Esophagus muscularis mucosa (tissue), 4 donors: ENCODE measurements at regions not wholly inside any gene's neighbourhood (a gene's known extent, or its start where the extent isn't known, plus 50 kb on each side); places are given as distances from the start of the nearest gene placed in this dataset.

Experiments
- DNase-seq: peaks from one replicate; pipeline ENCODE4 v3.0.0-alpha.2; 2017; ENCODE audit errors: extremely low spot score
- H3K27ac ChIP-seq, 4 donors: fragments of 200-600 bp; sonication (generic); replicated peaks in 1 of 4; 1 replicate in 3 of 4; 2 replicates in 1 of 4; pipeline ENCODE4 v1.5.1; 2016 to 2019; ENCODE audit warnings: mild to moderate bottlenecking in 1 of 4
- H3K27me3 ChIP-seq, 4 donors: fragments of 200-600 bp; sonication (generic); one replicate each; pipeline versions ENCODE4 v1.5.1 to v1.6.0; 2016 to 2019
- H3K36me3 ChIP-seq, 4 donors: fragments of 200-600 bp; sonication (generic); one replicate each; pipeline ENCODE4 v1.5.1; 2016 to 2019
- H3K4me1 ChIP-seq, 4 donors: fragments of 200-600 bp; sonication (generic); one replicate each; pipeline ENCODE4 v1.5.1; 2016 to 2019
- H3K4me3 ChIP-seq, 4 donors: fragments of 200-600 bp; sonication (generic); 1 replicate in 2 of 4; 2 replicates in 2 of 4; pipeline ENCODE4 v1.5.1; 2016 to 2019; ENCODE audit warnings: mild to moderate bottlenecking in 4 of 4, moderate library complexity in 1 of 4
- H3K9me3 ChIP-seq, 4 donors: fragments of 200-600 bp; sonication (generic); 1 replicate in 3 of 4; 2 replicates in 1 of 4; pipeline ENCODE4 v1.5.1; 2016 to 2019
- CTCF ChIP-seq, 3 experiments: fragments of 200-600 bp in 2 of 3; fragments of 450-650 bp in 1 of 3; sonication (generic) in 2 of 3; IDR thresholded peaks; one replicate each; pipeline ENCODE4 v1.5.1; 2017 to 2019; ENCODE audit warnings: antibody characterized with exemption in 3 of 3, mild to moderate bottlenecking in 2 of 3, moderate library complexity in 1 of 3
- EP300 ChIP-seq: sonication (generic); formaldehyde crosslinking; IDR thresholded peaks from one replicate; pipeline ENCODE4 v1.6.1; 2017; ENCODE audit warnings: antibody characterized with exemption
- POLR2A ChIP-seq: fragments of 450-650 bp; IDR thresholded peaks from one replicate; pipeline ENCODE4 v1.6.1; 2017; ENCODE audit warnings: antibody characterized with exemption, moderate library complexity, mild to moderate bottlenecking, low read depth
- POLR2AphosphoS5 ChIP-seq, 2 donors: sonication (generic); formaldehyde crosslinking; IDR thresholded peaks; one replicate each; pipeline ENCODE4 v1.6.1; 2017; ENCODE audit warnings: antibody characterized with exemption in 2 of 2
- WGBS: methylation state at CpG from one replicate; pipeline ENCODE4 v1.1.5; 2018; 5-methylcytosine and 5-hydroxymethylcytosine counted together
- intact Hi-C: fragments of 100-400 bp; cut with DNase I; formaldehyde crosslinking; loops from one replicate; pipeline ENCODE4 v1.15.1; 2023

GRCh38 chr10:130361351-130362105 is 225.3 kb downstream of the GLRX3 start:
- no peaks in the 10 kb centered on the region for H3K9me3 ChIP-seq
- H3K36me3 ChIP-seq = no peaks in the 10 kb centered on the region
- TF ChIP-seq POLR2AphosphoS5 (IDR thresholded peaks at IDR 0.05) (no peak), EP300 (no peak)
- no peak overlapping the region for H3K4me3 ChIP-seq
- H3K27me3 ChIP-seq = peaks cover 0 to 34% (median 0%) of the 10 kb centered on the region in 4 donors
- H3K27ac ChIP-seq = no peak overlapping the region
- no peak for DNase-seq
- WGBS = 74% methylated on average over 8 of the region's 10 CpGs
- intact Hi-C loops = no loop called here
- peaks cover 0 to 7% (median 0%) of the 10 kb centered on the region in 4 donors for H3K4me1 ChIP-seq

- DNase-seq = no peak
- no peak overlapping the region for H3K4me3 ChIP-seq
- no peak for TF ChIP-seq CTCF (IDR thresholded peaks at IDR 0.05)
- TF ChIP-seq POLR2AphosphoS5 (IDR thresholded peaks at IDR 0.05) = no peak
- no peak for TF ChIP-seq EP300
- TF ChIP-seq POLR2A = no peak
- no peak overlapping the region for H3K27ac ChIP-seq
- 30% methylated on average over 4 of the region's 9 CpGs for WGBS
- no peaks in the 10 kb centered on the region for H3K9me3 ChIP-seq
- intact Hi-C loops = no loop called here
- peaks cover 0 to 34% (median 0%) of the 10 kb centered on the region in 4 donors for H3K27me3 ChIP-seq
- peaks cover 0 to 7% (median 0%) of the 10 kb centered on the region in 4 donors for H3K4me1 ChIP-seq
- H3K36me3 ChIP-seq = no peaks in the 10 kb centered on the region
These were observed 226.1 kb downstream of the GLRX3 start for GRCh38 chr10:130362308-130362761.

- H3K4me3 ChIP-seq = no peak overlapping the region
- no peaks in the 10 kb centered on the region for H3K36me3 ChIP-seq
- TF ChIP-seq POLR2AphosphoS5 (IDR thresholded peaks at IDR 0.05) = no peak
- TF ChIP-seq CTCF (IDR thresholded peaks at IDR 0.05) = no peak
- no peak for TF ChIP-seq POLR2A
- TF ChIP-seq EP300 = no peak
- 91% methylated on average over 4 of the region's 5 CpGs for WGBS
- peaks cover 0 to 7% (median 0%) of the 10 kb centered on the region in 4 donors for H3K4me1 ChIP-seq
- DNase-seq = no peak
- no peaks in the 10 kb centered on the region for H3K9me3 ChIP-seq
- no peak overlapping the region for H3K27ac ChIP-seq
- intact Hi-C loops = no loop called here
- peaks cover 0 to 34% (median 0%) of the 10 kb centered on the region in 4 donors for H3K27me3 ChIP-seq
These were observed 226.9 kb downstream of the GLRX3 start for GRCh38 chr10:130363051-130363450.

GRCh38 chr10:130363899-130364445 is 227.8 kb downstream of the GLRX3 start:
- 87% methylated on average over 8 of the region's 8 CpGs for WGBS
- no peak overlapping the region for H3K4me3 ChIP-seq
- no peak overlapping the region for H3K27ac ChIP-seq
- intact Hi-C loops = no loop called here
- TF ChIP-seq POLR2A = no peak
- TF ChIP-seq POLR2AphosphoS5 (IDR thresholded peaks at IDR 0.05) = no peak
- no peak for TF ChIP-seq CTCF (IDR thresholded peaks at IDR 0.05)
- no peak for TF ChIP-seq EP300
- H3K36me3 ChIP-seq = no peaks in the 10 kb centered on the region
- H3K4me1 ChIP-seq = peaks cover 0 to 7% (median 0%) of the 10 kb centered on the region in 4 donors
- H3K27me3 ChIP-seq = peaks cover 0 to 34% (median 0%) of the 10 kb centered on the region in 4 donors
- H3K9me3 ChIP-seq = no peaks in the 10 kb centered on the region
- no peak for DNase-seq

GRCh38 chr10:130364631-130365411 is 228.6 kb downstream of the GLRX3 start:
- no peak for TF ChIP-seq EP300
- TF ChIP-seq CTCF (IDR thresholded peaks at IDR 0.05) = no peak
- TF ChIP-seq POLR2AphosphoS5 (IDR thresholded peaks at IDR 0.05) = no peak
- TF ChIP-seq POLR2A = no peak
- 80% methylated on average over 17 of the region's 17 CpGs for WGBS
- DNase-seq = no peak
- intact Hi-C loops = no loop called here
- Histone ChIP-seq H3K9me3 (no peaks in the 10 kb centered on the region), H3K36me3 (no peaks in the 10 kb centered on the region), H3K27me3 (peaks cover 0 to 37% (median 0%) of the 10 kb centered on the region in 4 donors), H3K27ac (no peak overlapping the region), H3K4me3 (no peak overlapping the region), H3K4me1 (peaks cover 0 to 7% (median 0%) of the 10 kb centered on the region in 4 donors)
